GM12872 (cell line): ENCODE measurements at regions not wholly inside any gene's neighbourhood (a gene's known extent, or its start where the extent isn't known, plus 50 kb on each side); places are given as distances from the start of the nearest gene placed in this dataset.

Experiments used
- TF ChIP-seq, protein P1 (sequence below): IDR thresholded peaks from 3 replicates; pipeline ENCODE4 v1.5.1; 2011; ENCODE audit warnings: low read depth, mild to moderate bottlenecking, low read length, moderate library complexity; ENCODE audit not compliant: insufficient read depth

DNA sequence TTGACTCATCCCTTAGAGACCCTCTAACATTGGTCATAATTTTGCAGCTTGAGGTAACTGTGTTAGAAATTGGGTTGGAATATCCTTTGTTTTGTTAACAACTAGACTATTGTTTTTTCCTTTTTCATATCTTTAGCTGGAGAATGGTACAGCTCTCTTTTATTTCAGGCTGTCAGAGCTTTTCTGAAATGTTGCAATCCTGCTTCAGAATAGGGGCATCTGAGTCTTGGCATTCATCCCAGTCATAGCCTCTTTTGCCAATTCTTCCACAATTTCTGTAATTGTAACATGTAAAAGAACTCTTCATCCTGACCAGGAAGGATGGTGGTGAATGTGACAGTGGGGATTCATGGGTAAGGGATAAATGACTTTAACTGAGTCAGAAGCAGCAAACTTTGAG is 128.7 kb downstream of the FHIP1A start:
- TF ChIP-seq, protein P1, sequence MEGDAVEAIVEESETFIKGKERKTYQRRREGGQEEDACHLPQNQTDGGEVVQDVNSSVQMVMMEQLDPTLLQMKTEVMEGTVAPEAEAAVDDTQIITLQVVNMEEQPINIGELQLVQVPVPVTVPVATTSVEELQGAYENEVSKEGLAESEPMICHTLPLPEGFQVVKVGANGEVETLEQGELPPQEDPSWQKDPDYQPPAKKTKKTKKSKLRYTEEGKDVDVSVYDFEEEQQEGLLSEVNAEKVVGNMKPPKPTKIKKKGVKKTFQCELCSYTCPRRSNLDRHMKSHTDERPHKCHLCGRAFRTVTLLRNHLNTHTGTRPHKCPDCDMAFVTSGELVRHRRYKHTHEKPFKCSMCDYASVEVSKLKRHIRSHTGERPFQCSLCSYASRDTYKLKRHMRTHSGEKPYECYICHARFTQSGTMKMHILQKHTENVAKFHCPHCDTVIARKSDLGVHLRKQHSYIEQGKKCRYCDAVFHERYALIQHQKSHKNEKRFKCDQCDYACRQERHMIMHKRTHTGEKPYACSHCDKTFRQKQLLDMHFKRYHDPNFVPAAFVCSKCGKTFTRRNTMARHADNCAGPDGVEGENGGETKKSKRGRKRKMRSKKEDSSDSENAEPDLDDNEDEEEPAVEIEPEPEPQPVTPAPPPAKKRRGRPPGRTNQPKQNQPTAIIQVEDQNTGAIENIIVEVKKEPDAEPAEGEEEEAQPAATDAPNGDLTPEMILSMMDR, result no peak

DNA sequence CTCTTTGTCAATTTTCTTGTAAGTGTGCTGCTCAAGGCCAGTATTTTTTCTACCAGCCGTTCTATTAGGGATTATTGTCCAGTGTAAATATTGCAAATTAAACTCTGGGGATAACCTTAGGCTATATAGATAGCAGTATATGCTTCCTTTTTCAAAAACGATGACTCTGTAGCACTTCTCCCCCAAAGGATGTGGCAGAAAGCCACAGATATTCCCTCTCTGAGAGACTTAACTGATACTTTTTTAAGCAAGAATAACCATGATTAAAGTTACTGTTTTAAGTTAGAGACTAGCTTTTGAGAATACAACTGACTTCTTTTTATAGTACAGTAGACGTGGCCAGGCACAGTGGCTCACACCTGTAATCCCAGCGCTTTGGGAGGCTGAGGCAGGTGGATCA is 130.0 kb downstream of the FHIP1A start:
- TF ChIP-seq, protein P1, result no peak

DNA sequence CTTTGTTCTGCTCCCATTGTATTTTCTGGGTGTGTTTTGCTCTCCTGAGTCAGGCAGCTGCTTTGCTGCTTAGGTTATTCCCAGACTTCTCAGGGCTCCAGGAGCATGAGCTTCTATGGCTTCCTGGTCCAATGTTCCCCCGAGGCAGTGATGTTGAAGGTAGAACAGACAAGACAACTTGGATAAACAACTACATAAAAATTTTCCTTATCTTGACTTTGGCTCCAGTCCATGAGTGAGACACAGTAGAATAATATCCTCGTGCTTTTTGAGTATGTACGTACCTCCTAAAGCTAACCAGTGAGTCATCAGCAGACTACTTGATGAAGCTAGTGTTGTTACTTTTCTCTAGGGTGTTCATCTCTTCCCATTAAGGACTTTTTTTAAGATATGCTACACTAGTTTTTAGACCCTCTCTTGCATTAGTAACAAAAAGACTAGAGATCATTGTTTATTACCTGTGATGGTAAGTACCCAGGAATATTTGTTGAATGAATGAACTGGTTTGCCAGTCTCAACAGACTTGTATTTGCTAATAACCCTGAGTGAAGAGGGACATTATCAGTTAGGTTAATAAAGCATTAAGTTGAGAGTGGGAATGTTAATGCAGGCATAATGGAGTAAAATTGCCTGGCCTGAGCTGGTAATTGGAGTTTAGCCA is 131.9 kb downstream of the FHIP1A start:
- TF ChIP-seq, protein P1, result no peak

DNA sequence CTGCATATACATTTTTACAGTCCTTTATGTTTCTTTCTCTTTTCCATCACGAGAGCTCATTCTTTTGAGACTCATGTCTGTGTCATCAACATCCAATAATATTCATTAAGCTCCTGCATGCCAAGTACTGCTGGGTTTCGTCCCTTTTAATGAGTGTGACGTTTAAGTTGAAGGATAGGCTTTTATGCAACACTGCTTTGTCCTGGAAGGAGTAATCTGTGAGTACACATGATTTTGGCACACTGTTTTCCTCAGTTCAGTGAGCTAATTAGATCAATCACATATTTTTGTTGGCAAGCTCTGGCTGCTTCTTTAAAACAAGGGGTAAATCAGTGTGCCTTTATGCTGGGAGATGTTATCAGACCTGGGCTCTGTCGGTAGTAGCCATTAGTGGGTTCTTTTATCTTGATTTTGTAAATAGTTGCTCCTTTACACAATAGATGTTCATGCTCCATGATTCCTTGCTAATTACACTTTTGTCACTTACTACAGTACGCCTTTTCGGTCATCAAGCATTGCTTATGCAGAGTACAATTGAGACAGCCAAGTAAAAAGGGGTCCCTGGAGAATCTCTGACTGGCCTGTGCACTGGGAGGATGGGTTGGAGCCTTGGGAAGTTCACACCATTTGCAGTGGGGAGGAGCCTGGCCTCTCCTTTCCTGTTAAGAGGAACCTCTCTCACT is 132.6 kb downstream of the FHIP1A start:
- TF ChIP-seq, protein P1, result no peak

DNA sequence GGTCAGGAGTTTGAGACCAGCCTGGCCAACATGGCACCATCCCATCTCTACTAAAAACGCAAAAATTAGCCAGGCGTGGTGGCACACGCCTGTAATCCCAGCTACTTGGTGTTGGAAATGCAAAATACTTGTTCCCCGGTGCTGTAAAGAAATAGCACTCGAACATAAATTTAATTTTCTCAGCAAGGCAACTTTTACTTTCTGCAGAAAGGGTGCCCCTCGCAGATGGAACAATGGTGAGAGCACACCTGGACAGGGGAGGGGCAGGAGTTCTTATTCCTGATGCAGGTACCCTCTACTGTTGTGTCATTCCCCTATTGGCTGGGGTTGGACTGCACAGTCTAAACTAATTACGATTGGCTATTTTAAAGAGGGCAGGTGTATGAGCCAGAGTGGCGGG is 139.7 kb downstream of the FHIP1A start:
- TF ChIP-seq, protein P1, result no peak

DNA sequence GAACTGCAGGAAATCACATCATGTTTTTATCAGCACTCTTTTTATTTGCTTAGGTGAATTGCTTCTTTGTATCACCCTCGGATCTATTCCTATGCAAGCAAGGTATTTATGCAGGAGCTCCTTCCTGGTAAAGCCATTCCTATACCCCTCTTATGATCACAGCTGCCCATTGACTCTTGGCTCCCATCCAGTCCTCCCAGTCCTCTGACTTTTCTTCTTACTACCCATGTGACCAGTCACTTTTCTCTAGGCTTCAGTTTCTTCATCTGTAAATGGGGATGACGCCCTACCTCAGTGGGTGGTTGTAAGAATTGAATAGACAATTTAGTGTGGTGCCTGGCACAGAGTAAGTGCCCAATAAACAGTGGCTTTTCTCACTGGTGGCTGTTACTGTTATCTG is 144.9 kb downstream of the FHIP1A start:
- TF ChIP-seq, protein P1, result no peak

DNA sequence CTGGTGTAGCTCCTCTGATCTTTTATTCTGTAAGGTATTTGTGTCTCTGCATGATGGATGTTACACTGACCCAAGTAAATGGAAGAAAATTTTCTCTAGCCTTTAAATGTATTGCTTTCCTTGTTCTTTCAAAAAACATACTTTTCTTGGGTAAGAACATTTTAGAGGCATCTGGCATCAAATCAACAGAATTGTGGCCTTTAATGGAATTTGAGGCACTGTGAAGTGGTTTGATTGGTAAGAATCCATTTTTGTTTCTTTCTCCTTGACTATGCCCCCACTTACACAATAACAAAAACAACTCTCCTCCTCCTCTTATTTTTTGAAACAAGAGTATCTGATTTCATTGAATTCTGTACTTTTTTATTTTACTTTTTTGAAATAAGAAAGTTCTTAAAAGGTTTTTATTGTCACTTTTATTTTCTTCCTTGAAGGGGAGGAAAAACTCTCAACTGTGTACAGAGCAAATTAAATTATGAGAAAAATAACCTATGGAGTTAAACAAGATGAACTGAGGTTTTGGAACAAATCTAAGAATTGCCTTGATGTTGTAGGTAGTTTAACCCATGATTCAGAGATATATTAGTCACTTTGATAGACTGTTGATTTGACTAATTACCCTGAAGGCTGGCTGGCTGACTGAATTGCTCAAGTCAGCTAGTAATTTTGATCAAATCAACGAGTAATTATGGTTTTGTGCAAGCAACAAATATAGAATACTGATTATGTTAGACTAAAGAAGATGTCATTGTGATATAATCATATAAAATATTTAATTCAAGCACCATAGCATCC is 146.4 kb downstream of the FHIP1A start:
- TF ChIP-seq, protein P1, result no peak
